ENCODE measurements at regions not wholly inside any gene's neighbourhood (a gene's known extent, or its start where the extent isn't known, plus 50 kb on each side); places are given as distances from the start of the nearest gene placed in this dataset.

DNA sequence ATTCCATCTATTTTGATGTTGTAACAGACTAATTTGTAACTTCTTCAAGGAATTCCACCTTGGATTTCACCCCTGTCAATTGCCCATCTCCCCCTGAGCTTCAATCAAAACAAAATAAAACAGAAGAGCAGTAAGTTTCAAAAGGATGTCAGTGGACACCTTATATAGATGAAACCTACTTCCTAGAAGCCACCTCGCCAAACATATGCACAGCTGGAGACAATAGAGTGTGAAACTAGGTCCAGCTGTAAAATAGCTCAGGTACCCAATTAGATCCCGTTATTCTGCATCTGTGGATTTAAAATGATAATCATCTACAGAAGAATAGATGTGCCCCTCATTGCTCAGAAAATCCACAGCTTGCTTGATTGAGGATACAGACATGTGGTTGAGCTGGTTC lies 598.6 kb downstream of the SH2D4B start:
- no CpG with 5 or more reads among the region's 2 CpGs for WGBS (ENCODE audit: insufficient coverage)
- TF ChIP-seq, protein P1, sequence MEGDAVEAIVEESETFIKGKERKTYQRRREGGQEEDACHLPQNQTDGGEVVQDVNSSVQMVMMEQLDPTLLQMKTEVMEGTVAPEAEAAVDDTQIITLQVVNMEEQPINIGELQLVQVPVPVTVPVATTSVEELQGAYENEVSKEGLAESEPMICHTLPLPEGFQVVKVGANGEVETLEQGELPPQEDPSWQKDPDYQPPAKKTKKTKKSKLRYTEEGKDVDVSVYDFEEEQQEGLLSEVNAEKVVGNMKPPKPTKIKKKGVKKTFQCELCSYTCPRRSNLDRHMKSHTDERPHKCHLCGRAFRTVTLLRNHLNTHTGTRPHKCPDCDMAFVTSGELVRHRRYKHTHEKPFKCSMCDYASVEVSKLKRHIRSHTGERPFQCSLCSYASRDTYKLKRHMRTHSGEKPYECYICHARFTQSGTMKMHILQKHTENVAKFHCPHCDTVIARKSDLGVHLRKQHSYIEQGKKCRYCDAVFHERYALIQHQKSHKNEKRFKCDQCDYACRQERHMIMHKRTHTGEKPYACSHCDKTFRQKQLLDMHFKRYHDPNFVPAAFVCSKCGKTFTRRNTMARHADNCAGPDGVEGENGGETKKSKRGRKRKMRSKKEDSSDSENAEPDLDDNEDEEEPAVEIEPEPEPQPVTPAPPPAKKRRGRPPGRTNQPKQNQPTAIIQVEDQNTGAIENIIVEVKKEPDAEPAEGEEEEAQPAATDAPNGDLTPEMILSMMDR (IDR thresholded peaks at IDR 0.05), result no peak
- no peaks in the 10 kb centered on the region for H3K9me3 ChIP-seq (replicated peaks in 1 of 2; ENCODE audit: control insufficient read depth in 1 of 2, insufficient read depth in 1 of 2, low read length in 2 of 2)

DNA sequence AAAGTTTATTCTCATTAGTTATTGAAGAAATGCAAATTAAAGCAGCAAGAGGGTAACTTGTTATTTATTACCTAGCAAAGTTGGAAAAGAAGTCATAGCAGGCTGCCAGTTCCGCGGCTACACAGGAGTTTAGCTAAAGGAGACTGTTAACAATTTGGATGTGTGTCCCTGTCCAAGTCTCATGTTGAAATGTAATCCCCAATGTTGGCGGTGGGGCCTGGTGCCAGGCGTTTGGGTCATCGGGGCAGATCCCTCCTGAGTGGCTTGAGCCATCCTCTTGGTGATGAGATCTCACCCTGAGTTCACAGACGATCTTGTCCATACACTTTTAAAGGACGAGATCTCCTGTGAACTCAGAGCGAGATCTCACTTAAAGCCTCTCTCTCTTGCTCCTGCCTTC lies 608.3 kb downstream of the SH2D4B start:
- H3K4me1 ChIP-seq (ENCODE audit: control insufficient read depth in 1 of 2, insufficient read depth in 2 of 2, low read length in 2 of 2), result no peaks in the 10 kb centered on the region
- no peak overlapping the region for H3K27ac Mint-ChIP-seq
- no peak overlapping the region for H3K9ac ChIP-seq (ENCODE audit: insufficient read depth, low read length, poor library complexity, severe bottlenecking)
- H3K9me3 ChIP-seq (replicated peaks in 1 of 2; ENCODE audit: control insufficient read depth in 1 of 2, insufficient read depth in 1 of 2, low read length in 2 of 2), result no peaks in the 10 kb centered on the region
- no peaks in the 10 kb centered on the region for H4K20me1 ChIP-seq (ENCODE audit: insufficient read depth, low read length)
- no peak overlapping the region for H3K4me2 ChIP-seq (replicated peaks; ENCODE audit: extremely low read depth, low read length, poor library complexity, severe bottlenecking)
- 95% methylated on average over 8 of the region's 8 CpGs for WGBS (ENCODE audit: insufficient coverage)
- H3K4me3 ChIP-seq (replicated peaks in 1 of 3; ENCODE audit: low read depth in 2 of 3, low read length in 3 of 3), result no peak overlapping the region
- H3K27ac ChIP-seq (ENCODE audit: low read depth in 1 of 2, low read length in 2 of 2), result no peak overlapping the region
- no peaks in the 10 kb centered on the region for H3K27me3 ChIP-seq (ENCODE audit: control insufficient read depth in 2 of 2, insufficient read depth in 2 of 2, low read length in 2 of 2)
- no peaks in the 10 kb centered on the region for H3K36me3 Mint-ChIP-seq
- intact Hi-C loops (cut with micrococcal nuclease), result no loop called here
- no peaks in the 10 kb centered on the region for H3K9me3 Mint-ChIP-seq
- no peak for DNase-seq
- H2AFZ ChIP-seq (ENCODE audit: insufficient read depth, low read depth, low read length, poor library complexity, severe bottlenecking), result no peak overlapping the region
- H3K79me2 ChIP-seq (ENCODE audit: insufficient read depth, low read length), result no peaks in the 10 kb centered on the region
- H3K4me3 Mint-ChIP-seq, result no peak overlapping the region
- H3K36me3 ChIP-seq (replicated peaks in 1 of 2; ENCODE audit: control insufficient read depth in 1 of 2, insufficient read depth in 2 of 2, low read length in 2 of 2), result no peaks in the 10 kb centered on the region
- H3K4me1 Mint-ChIP-seq, result no peaks in the 10 kb centered on the region
- H3K27me3 Mint-ChIP-seq (ENCODE audit: low read depth in 3 of 3), result no peaks in the 10 kb centered on the region
- TF ChIP-seq, protein P1 (IDR thresholded peaks at IDR 0.05), result no peak

More for the DNA sequence above, 598.6 kb downstream of the SH2D4B start:
- H3K27ac ChIP-seq (ENCODE audit: low read depth in 1 of 2, low read length in 2 of 2), result no peak overlapping the region
- Mint-ChIP-seq H3K27me3 (ENCODE audit: low read depth in 3 of 3) (peaks cover 0 to 3% (median 1%) of the 10 kb centered on the region in 3 donors), H3K27ac (no peak overlapping the region), H3K4me1 (no peaks in the 10 kb centered on the region), H3K36me3 (no peaks in the 10 kb centered on the region), H3K9me3 (peaks cover 0 to 16% (median 5%) of the 10 kb centered on the region in 7 donors), H3K4me3 (no peak overlapping the region)
- no peak overlapping the region for H2AFZ ChIP-seq (ENCODE audit: insufficient read depth, low read depth, low read length, poor library complexity, severe bottlenecking)
- no peak for DNase-seq
- H3K4me3 ChIP-seq (replicated peaks in 1 of 3; ENCODE audit: low read depth in 2 of 3, low read length in 3 of 3), result no peak overlapping the region
- no peaks in the 10 kb centered on the region for H3K4me1 ChIP-seq (ENCODE audit: control insufficient read depth in 1 of 2, insufficient read depth in 2 of 2, low read length in 2 of 2)
- H3K9ac ChIP-seq (ENCODE audit: insufficient read depth, low read length, poor library complexity, severe bottlenecking), result no peak overlapping the region
- H3K79me2 ChIP-seq (ENCODE audit: insufficient read depth, low read length), result no peaks in the 10 kb centered on the region
- no peak overlapping the region for H3K4me2 ChIP-seq (replicated peaks; ENCODE audit: extremely low read depth, low read length, poor library complexity, severe bottlenecking)
- intact Hi-C loops (cut with micrococcal nuclease), result no loop called here
- H3K27me3 ChIP-seq (ENCODE audit: control insufficient read depth in 2 of 2, insufficient read depth in 2 of 2, low read length in 2 of 2), result no peaks in the 10 kb centered on the region
- no peaks in the 10 kb centered on the region for H4K20me1 ChIP-seq (ENCODE audit: insufficient read depth, low read length)
- H3K36me3 ChIP-seq (replicated peaks in 1 of 2; ENCODE audit: control insufficient read depth in 1 of 2, insufficient read depth in 2 of 2, low read length in 2 of 2), result no peaks in the 10 kb centered on the region
